ENCODE measurements at regions not wholly inside any gene's neighbourhood (a gene's known extent, or its start where the extent isn't known, plus 50 kb on each side); places are given as distances from the start of the nearest gene placed in this dataset.

- Histone ChIP-seq H3K4me3 (ENCODE audit: insufficient read depth, low read length, poor library complexity, severe bottlenecking) (no peak overlapping the region), H3K9me3 (ENCODE audit: insufficient read depth, low read length) (no peaks in the 10 kb centered on the region), H3K27ac (ENCODE audit: low read depth, low read length) (no peak overlapping the region), H3K36me3 (ENCODE audit: low read length) (no peaks in the 10 kb centered on the region), H3K4me2 (ENCODE audit: low read depth, low read length, poor library complexity, severe bottlenecking) (no peak overlapping the region), H2AFZ (ENCODE audit: low read depth, low read length, severe bottlenecking) (no peak overlapping the region), H4K20me1 (ENCODE audit: low read depth, low read length) (no peaks in the 10 kb centered on the region), H3K9me2 (replicated peaks; ENCODE audit: insufficient read depth, low read length) (no peaks in the 10 kb centered on the region), H3F3A (ENCODE audit: insufficient read depth) (no peaks in the 10 kb centered on the region), H3K27me3 (ENCODE audit: low read length) (no peaks in the 10 kb centered on the region), H3K9ac (ENCODE audit: low read length) (no peak overlapping the region), H3K79me2 (ENCODE audit: insufficient read depth, low read length) (no peaks in the 10 kb centered on the region)
- no peak for TF ChIP-seq CTCF (IDR thresholded peaks at IDR 0.05; ENCODE audit: insufficient read depth, low read length, poor library complexity, severe bottlenecking)
- TF ChIP-seq EZH2phosphoT487 (conservative IDR thresholded peaks at IDR 0.05; ENCODE audit: low read length) = no peak
Measured at GRCh38 chr5:2385818-2386217, 365.7 kb downstream of the IRX2 start.

- Histone ChIP-seq H3K27ac (ENCODE audit: low read depth, low read length) (no peak overlapping the region), H3K9ac (ENCODE audit: low read length) (no peak overlapping the region), H2AFZ (ENCODE audit: low read depth, low read length, severe bottlenecking) (no peak overlapping the region), H3F3A (ENCODE audit: insufficient read depth) (no peaks in the 10 kb centered on the region), H3K9me2 (replicated peaks; ENCODE audit: insufficient read depth, low read length) (no peaks in the 10 kb centered on the region), H3K27me3 (ENCODE audit: low read length) (no peaks in the 10 kb centered on the region), H4K20me1 (ENCODE audit: low read depth, low read length) (no peaks in the 10 kb centered on the region), H3K36me3 (ENCODE audit: low read length) (no peaks in the 10 kb centered on the region), H3K9me3 (ENCODE audit: insufficient read depth, low read length) (no peaks in the 10 kb centered on the region), H3K79me2 (ENCODE audit: insufficient read depth, low read length) (no peaks in the 10 kb centered on the region), H3K4me2 (ENCODE audit: low read depth, low read length, poor library complexity, severe bottlenecking) (no peak overlapping the region), H3K4me3 (ENCODE audit: insufficient read depth, low read length, poor library complexity, severe bottlenecking) (no peak overlapping the region)
- TF ChIP-seq CTCF (IDR thresholded peaks at IDR 0.05; ENCODE audit: insufficient read depth, low read length, poor library complexity, severe bottlenecking) (no peak), EZH2phosphoT487 (conservative IDR thresholded peaks at IDR 0.05; ENCODE audit: low read length) (no peak)
Measured at GRCh38 chr5:2383698-2384065, 367.8 kb downstream of the IRX2 start.

- H4K20me1 ChIP-seq (ENCODE audit: low read depth, low read length) = no peaks in the 10 kb centered on the region
- no peak overlapping the region for H3K4me2 ChIP-seq (ENCODE audit: low read depth, low read length, poor library complexity, severe bottlenecking)
- no peak overlapping the region for H2AFZ ChIP-seq (ENCODE audit: low read depth, low read length, severe bottlenecking)
- H3K4me3 ChIP-seq (ENCODE audit: insufficient read depth, low read length, poor library complexity, severe bottlenecking) = no peak overlapping the region
- no peaks in the 10 kb centered on the region for H3K36me3 ChIP-seq (ENCODE audit: low read length)
- no peaks in the 10 kb centered on the region for H3K27me3 ChIP-seq (ENCODE audit: low read length)
- no peaks in the 10 kb centered on the region for H3F3A ChIP-seq (ENCODE audit: insufficient read depth)
- no peaks in the 10 kb centered on the region for H3K9me2 ChIP-seq (replicated peaks; ENCODE audit: insufficient read depth, low read length)
- no peak overlapping the region for H3K9ac ChIP-seq (ENCODE audit: low read length)
- TF ChIP-seq EZH2phosphoT487 (conservative IDR thresholded peaks at IDR 0.05; ENCODE audit: low read length) (no peak), CTCF (IDR thresholded peaks at IDR 0.05; ENCODE audit: insufficient read depth, low read length, poor library complexity, severe bottlenecking) (no peak)
- no peaks in the 10 kb centered on the region for H3K79me2 ChIP-seq (ENCODE audit: insufficient read depth, low read length)
- no peaks in the 10 kb centered on the region for H3K9me3 ChIP-seq (ENCODE audit: insufficient read depth, low read length)
- H3K27ac ChIP-seq (ENCODE audit: low read depth, low read length) = no peak overlapping the region
Measured at GRCh38 chr5:2382776-2383697, 368.4 kb downstream of the IRX2 start.
